ENCODE measurements at regions not wholly inside any gene's neighbourhood (a gene's known extent, or its start where the extent isn't known, plus 50 kb on each side); places are given as distances from the start of the nearest gene placed in this dataset.

- no peak overlapping the region for H3K4me3 ChIP-seq
- intact Hi-C loops (cut with DNase I) = no loop called here
- no peak for DNase-seq (ENCODE audit: low spot score)
- 79% methylated on average over 21 of the region's 21 CpGs for WGBS
- H3K27me3 ChIP-seq (replicated peaks; ENCODE audit: insufficient read depth) = no peaks in the 10 kb centered on the region
- peaks cover 3% of the 10 kb centered on the region for H3K4me1 ChIP-seq (replicated peaks)
- H3K9me3 ChIP-seq = no peaks in the 10 kb centered on the region
- TF ChIP-seq POLR2A (IDR thresholded peaks at IDR 0.05) = no peak
- TF ChIP-seq CTCF (IDR thresholded peaks at IDR 0.05) = no peak
- no peak for TF ChIP-seq POLR2AphosphoS5 (IDR thresholded peaks at IDR 0.05)
- no peaks in the 10 kb centered on the region for H3K36me3 ChIP-seq
- no peak overlapping the region for H3K27ac ChIP-seq
Measured at GRCh38 chr9:134538856-134539566, 102.6 kb upstream of the COL5A1 start.

- no peak for TF ChIP-seq POLR2AphosphoS5 (IDR thresholded peaks at IDR 0.05)
- TF ChIP-seq POLR2A (IDR thresholded peaks at IDR 0.05) = no peak
- TF ChIP-seq CTCF (IDR thresholded peaks at IDR 0.05) = no peak
- no peak for DNase-seq (ENCODE audit: low spot score)
- Histone ChIP-seq H3K27me3 (replicated peaks; ENCODE audit: insufficient read depth) (no peaks in the 10 kb centered on the region), H3K36me3 (no peaks in the 10 kb centered on the region), H3K27ac (no peak overlapping the region), H3K4me3 (no peak overlapping the region), H3K9me3 (no peaks in the 10 kb centered on the region), H3K4me1 (replicated peaks) (peaks cover 3% of the 10 kb centered on the region)
- 62% methylated on average over 9 of the region's 11 CpGs for WGBS
- intact Hi-C loops (cut with DNase I) = no loop called here
Measured at GRCh38 chr9:134539586-134540194, 101.9 kb upstream of the COL5A1 start.

GRCh38 chr9:134540276-134541096, 101.1 kb upstream of the COL5A1 start:
- Histone ChIP-seq H3K4me1 (replicated peaks) (no peaks in the 10 kb centered on the region), H3K4me3 (no peak overlapping the region), H3K27ac (no peak overlapping the region), H3K9me3 (no peaks in the 10 kb centered on the region), H3K36me3 (no peaks in the 10 kb centered on the region), H3K27me3 (replicated peaks; ENCODE audit: insufficient read depth) (no peaks in the 10 kb centered on the region)
- no peak for TF ChIP-seq CTCF (IDR thresholded peaks at IDR 0.05)
- TF ChIP-seq POLR2AphosphoS5 (IDR thresholded peaks at IDR 0.05) = no peak
- no peak for DNase-seq (ENCODE audit: low spot score)
- 80% methylated on average over 19 of the region's 19 CpGs for WGBS
- intact Hi-C loops (cut with DNase I) = no loop called here

- H3K4me1 ChIP-seq (replicated peaks) = no peaks in the 10 kb centered on the region
- H3K4me3 ChIP-seq = no peak overlapping the region
- H3K27me3 ChIP-seq (replicated peaks; ENCODE audit: insufficient read depth) = no peaks in the 10 kb centered on the region
- DNase-seq (ENCODE audit: low spot score) = no peak
- 93% methylated on average over 24 of the region's 24 CpGs for WGBS
- no peak for TF ChIP-seq CTCF (IDR thresholded peaks at IDR 0.05)
- TF ChIP-seq POLR2A (IDR thresholded peaks at IDR 0.05) = no peak
- no peak for TF ChIP-seq POLR2AphosphoS5 (IDR thresholded peaks at IDR 0.05)
- no peak overlapping the region for H3K27ac ChIP-seq
- intact Hi-C loops (cut with DNase I) = no loop called here
- H3K9me3 ChIP-seq = no peaks in the 10 kb centered on the region
- no peaks in the 10 kb centered on the region for H3K36me3 ChIP-seq
Measured at GRCh38 chr9:134541097-134541747, 100.4 kb upstream of the COL5A1 start.

Measured in prostate gland (tissue), 2 donors.